ENCODE measurements at regions not wholly inside any gene's neighbourhood (a gene's known extent, or its start where the extent isn't known, plus 50 kb on each side); places are given as distances from the start of the nearest gene placed in this dataset.

GRCh38 chr3:124298951-124299350 is 307.0 kb upstream of the ROPN1 start:
- H3K27me3 Mint-ChIP-seq = peaks cover 8% of the 10 kb centered on the region
- H3K4me3 Mint-ChIP-seq = no peak overlapping the region
- H3K27ac Mint-ChIP-seq = no peak overlapping the region
- no peaks in the 10 kb centered on the region for H3K9me3 Mint-ChIP-seq
- TF ChIP-seq, protein P1, sequence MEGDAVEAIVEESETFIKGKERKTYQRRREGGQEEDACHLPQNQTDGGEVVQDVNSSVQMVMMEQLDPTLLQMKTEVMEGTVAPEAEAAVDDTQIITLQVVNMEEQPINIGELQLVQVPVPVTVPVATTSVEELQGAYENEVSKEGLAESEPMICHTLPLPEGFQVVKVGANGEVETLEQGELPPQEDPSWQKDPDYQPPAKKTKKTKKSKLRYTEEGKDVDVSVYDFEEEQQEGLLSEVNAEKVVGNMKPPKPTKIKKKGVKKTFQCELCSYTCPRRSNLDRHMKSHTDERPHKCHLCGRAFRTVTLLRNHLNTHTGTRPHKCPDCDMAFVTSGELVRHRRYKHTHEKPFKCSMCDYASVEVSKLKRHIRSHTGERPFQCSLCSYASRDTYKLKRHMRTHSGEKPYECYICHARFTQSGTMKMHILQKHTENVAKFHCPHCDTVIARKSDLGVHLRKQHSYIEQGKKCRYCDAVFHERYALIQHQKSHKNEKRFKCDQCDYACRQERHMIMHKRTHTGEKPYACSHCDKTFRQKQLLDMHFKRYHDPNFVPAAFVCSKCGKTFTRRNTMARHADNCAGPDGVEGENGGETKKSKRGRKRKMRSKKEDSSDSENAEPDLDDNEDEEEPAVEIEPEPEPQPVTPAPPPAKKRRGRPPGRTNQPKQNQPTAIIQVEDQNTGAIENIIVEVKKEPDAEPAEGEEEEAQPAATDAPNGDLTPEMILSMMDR (conservative IDR thresholded peaks at IDR 0.05) = no peak
- no peak for DNase-seq (ENCODE audit: extremely low spot score, unreplicated experiment)
- H3K36me3 Mint-ChIP-seq = peaks cover 3% of the 10 kb centered on the region
- peaks cover 27% of the 10 kb centered on the region for H3K4me1 Mint-ChIP-seq (ENCODE audit: unreplicated experiment)

DNA sequence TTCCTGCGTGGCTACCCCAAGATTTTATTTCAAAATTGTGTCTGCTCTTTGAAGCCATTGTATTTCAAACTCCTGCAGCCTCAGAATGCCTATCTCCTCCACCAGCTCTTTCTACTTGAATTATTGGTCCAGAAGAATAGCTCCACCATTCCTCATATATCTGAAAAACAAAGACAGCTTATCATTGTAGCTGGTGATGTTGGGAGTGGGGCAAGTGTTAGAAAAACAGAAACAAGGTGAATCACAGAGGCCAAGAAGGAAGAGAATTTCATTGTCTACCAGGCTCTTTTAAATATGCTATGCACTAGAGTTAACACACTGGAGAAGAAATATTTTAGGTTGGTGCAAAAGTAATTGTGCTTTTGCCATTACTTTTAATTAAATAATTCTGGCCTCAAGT is 307.9 kb upstream of the ROPN1 start:
- H3K27ac Mint-ChIP-seq = no peak overlapping the region
- H3K4me3 Mint-ChIP-seq = no peak overlapping the region
- no peaks in the 10 kb centered on the region for H3K36me3 Mint-ChIP-seq
- peaks cover 8% of the 10 kb centered on the region for H3K27me3 Mint-ChIP-seq
- peaks cover 27% of the 10 kb centered on the region for H3K4me1 Mint-ChIP-seq (ENCODE audit: unreplicated experiment)
- no peak for DNase-seq (ENCODE audit: extremely low spot score, unreplicated experiment)
- H3K9me3 Mint-ChIP-seq = no peaks in the 10 kb centered on the region
- TF ChIP-seq, protein P1 (conservative IDR thresholded peaks at IDR 0.05) = no peak

GRCh38 chr3:124300416-124300815 is 308.5 kb upstream of the ROPN1 start:
- peaks cover 8% of the 10 kb centered on the region for H3K27me3 Mint-ChIP-seq
- H3K9me3 Mint-ChIP-seq = no peaks in the 10 kb centered on the region
- H3K27ac Mint-ChIP-seq = no peak overlapping the region
- peaks cover 27% of the 10 kb centered on the region for H3K4me1 Mint-ChIP-seq (ENCODE audit: unreplicated experiment)
- no peaks in the 10 kb centered on the region for H3K36me3 Mint-ChIP-seq
- no peak for DNase-seq (ENCODE audit: extremely low spot score, unreplicated experiment)
- TF ChIP-seq, protein P1 (conservative IDR thresholded peaks at IDR 0.05) = no peak
- no peak overlapping the region for H3K4me3 Mint-ChIP-seq

DNA sequence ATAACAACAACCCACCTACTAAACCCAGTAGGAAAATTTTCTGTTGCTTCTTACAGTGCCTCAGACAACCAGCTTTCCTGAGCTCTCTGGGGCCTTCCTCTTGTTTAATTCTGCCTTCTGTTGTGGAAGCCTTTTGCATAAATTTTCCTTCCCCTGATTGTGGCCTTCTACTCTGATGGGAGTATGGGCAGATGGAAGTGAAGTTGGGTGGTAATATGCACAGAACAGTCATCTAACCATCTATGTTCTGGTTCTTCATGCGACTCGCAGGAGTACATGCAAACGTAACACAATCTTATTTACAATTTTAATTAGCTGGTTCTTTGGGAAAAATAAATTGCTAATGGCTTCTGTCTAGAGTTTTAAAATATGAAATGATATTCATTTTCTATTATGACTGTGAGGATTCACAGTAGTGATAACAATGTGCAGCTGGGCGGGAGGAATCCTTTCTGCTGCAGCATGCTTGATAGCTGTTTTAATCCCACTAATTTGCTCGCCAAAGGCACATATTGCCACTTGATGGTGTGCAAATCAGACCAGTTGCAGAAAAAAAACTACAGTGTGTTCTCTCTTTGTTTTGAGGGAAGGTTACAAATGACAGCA is 311.5 kb upstream of the ROPN1 start:
- Mint-ChIP-seq H3K27ac (no peak overlapping the region), H3K4me3 (no peak overlapping the region), H3K36me3 (no peaks in the 10 kb centered on the region), H3K9me3 (no peaks in the 10 kb centered on the region), H3K27me3 (no peaks in the 10 kb centered on the region), H3K4me1 (ENCODE audit: unreplicated experiment) (peaks cover 20% of the 10 kb centered on the region)
- TF ChIP-seq, protein P1 (conservative IDR thresholded peaks at IDR 0.05) = no peak
- no peak for DNase-seq (ENCODE audit: extremely low spot score, unreplicated experiment)

GRCh38 chr3:124306665-124307064 is 314.7 kb upstream of the ROPN1 start:
- no peaks in the 10 kb centered on the region for H3K27me3 Mint-ChIP-seq
- H3K9me3 Mint-ChIP-seq = no peaks in the 10 kb centered on the region
- H3K36me3 Mint-ChIP-seq = no peaks in the 10 kb centered on the region
- no peak overlapping the region for H3K4me3 Mint-ChIP-seq
- no peaks in the 10 kb centered on the region for H3K4me1 Mint-ChIP-seq (ENCODE audit: unreplicated experiment)
- no peak for DNase-seq (ENCODE audit: extremely low spot score, unreplicated experiment)
- no peak overlapping the region for H3K27ac Mint-ChIP-seq
- TF ChIP-seq, protein P1 (conservative IDR thresholded peaks at IDR 0.05) = no peak

DNA sequence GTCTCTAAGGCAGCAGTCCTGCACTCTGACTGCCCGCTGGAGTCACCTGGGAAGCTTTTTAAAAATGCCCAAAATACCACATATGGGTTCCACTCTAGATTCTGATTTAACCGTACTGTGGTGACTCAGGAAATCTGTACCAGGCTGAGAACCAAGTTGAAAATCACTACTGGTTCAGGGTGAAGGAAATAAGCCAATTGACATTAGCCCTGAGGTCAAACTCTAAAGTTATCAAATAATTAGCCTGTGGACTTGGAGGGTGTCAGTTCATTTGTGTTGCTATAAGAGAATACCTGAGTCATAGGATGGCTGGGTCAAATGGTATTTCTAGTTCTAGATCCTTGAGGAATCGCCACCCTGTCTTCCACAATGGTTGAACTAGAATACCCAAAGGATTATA is 321.7 kb upstream of the ROPN1 start:
- H3K36me3 Mint-ChIP-seq = peaks cover 6% of the 10 kb centered on the region
- TF ChIP-seq, protein P1 (conservative IDR thresholded peaks at IDR 0.05) = no peak
- peaks cover 8% of the 10 kb centered on the region for H3K4me1 Mint-ChIP-seq (ENCODE audit: unreplicated experiment)
- H3K9me3 Mint-ChIP-seq = no peaks in the 10 kb centered on the region
- no peak for DNase-seq (ENCODE audit: extremely low spot score, unreplicated experiment)
- H3K4me3 Mint-ChIP-seq = no peak overlapping the region
- H3K27ac Mint-ChIP-seq = no peak overlapping the region
- no peaks in the 10 kb centered on the region for H3K27me3 Mint-ChIP-seq
